ENCODE measurements at regions not wholly inside any gene's neighbourhood (a gene's known extent, or its start where the extent isn't known, plus 50 kb on each side); places are given as distances from the start of the nearest gene placed in this dataset.

- TF ChIP-seq CTCF (IDR thresholded peaks at IDR 0.05) = no peak
- TF ChIP-seq POLR2A (IDR thresholded peaks at IDR 0.05) = no peak
Observed at GRCh38 chr2:81495556-81495955, 1191.0 kb upstream of the LRRTM1 start.

Data from body of pancreas (tissue), 4 donors.